ENCODE measurements at regions not wholly inside any gene's neighbourhood (a gene's known extent, or its start where the extent isn't known, plus 50 kb on each side); places are given as distances from the start of the nearest gene placed in this dataset.

GRCh38 chr1:172774561-172774960 is 115.7 kb downstream of the FASLG start:
- no peak for TF ChIP-seq EZH2phosphoT487 (IDR thresholded peaks at IDR 0.05; ENCODE audit: insufficient read depth, low read depth)
- TF ChIP-seq EZH2 (IDR thresholded peaks at IDR 0.05; ENCODE audit: insufficient read depth, poor library complexity, severe bottlenecking): no peak

Measured in GM23248 (cell line).